Panc1 (cell line): ENCODE measurements at regions not wholly inside any gene's neighbourhood (a gene's known extent, or its start where the extent isn't known, plus 50 kb on each side); places are given as distances from the start of the nearest gene placed in this dataset.

Source experiments
- CTCF ChIP-seq: fragments of 450-650 bp; IDR thresholded peaks from 2 replicates; pipeline ENCODE4 v1.5.1; 2017; ENCODE audit warnings: mild to moderate bottlenecking
- POLR2AphosphoS5 ChIP-seq: IDR thresholded peaks from 2 replicates; pipeline ENCODE4 v1.6.1; 2012; ENCODE audit warnings: mild to moderate bottlenecking, low read depth, low read length, moderate library complexity
- REST ChIP-seq, 2 experiments: IDR thresholded peaks; 2 replicates each; pipeline ENCODE4 v1.6.1; 2011 to 2012; ENCODE audit warnings: low read depth in 2 of 2, control low read depth in 1 of 2, low read length in 1 of 2, mild to moderate bottlenecking in 1 of 2, moderate library complexity in 1 of 2; ENCODE audit not compliant: insufficient read depth in 1 of 2
- TCF7L2 ChIP-seq: IDR thresholded peaks from 2 replicates; pipeline ENCODE4 v1.6.1; 2011; ENCODE audit warnings: mild to moderate bottlenecking, low read depth, low read length, inconsistent platforms

DNA sequence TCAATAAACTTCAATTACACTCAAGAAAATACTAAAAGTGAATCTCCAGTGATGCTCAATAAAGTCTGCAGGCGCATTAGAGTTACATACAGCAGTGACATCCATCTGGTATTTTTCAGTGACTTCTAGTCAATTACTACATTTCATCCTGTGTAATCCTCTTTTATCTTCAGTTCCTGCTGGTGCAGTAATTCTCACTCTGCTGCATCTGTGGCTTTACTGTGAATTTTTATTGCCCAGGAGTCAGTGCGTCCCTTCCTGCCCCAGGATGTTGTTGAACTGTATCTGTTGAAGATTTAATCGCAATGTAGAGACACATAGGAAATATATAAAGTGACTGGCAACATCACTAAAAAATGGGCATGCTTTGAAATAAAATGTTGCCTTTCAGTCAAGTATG lies 196.3 kb upstream of the TMTC4 start:
- no peak for TF ChIP-seq POLR2AphosphoS5
- no peak for TF ChIP-seq CTCF
- no peak for TF ChIP-seq REST (IDR thresholded peaks at IDR 0.05; ENCODE audit: insufficient read depth in 1 of 2, low read depth in 2 of 2, low read length in 1 of 2)
- TF ChIP-seq TCF7L2: no peak
